OCI-LY7 (cell line): ENCODE measurements at regions not wholly inside any gene's neighbourhood (a gene's known extent, or its start where the extent isn't known, plus 50 kb on each side); places are given as distances from the start of the nearest gene placed in this dataset.

Experiments
- EZH2phosphoT487 ChIP-seq: fragments of 200-600 bp; sonication (generic); IDR thresholded peaks from 2 replicates; pipeline ENCODE4 v1.6.1; 2018; ENCODE audit warnings: low read depth, borderline replicate concordance, mild to moderate bottlenecking, mixed run types, antibody characterized with exemption, low read length, moderate library complexity, mixed read lengths
- TF ChIP-seq, protein P1 (sequence below): fragments of 200-600 bp; sonication (generic); conservative IDR thresholded peaks from 2 replicates; pipeline ENCODE4 v1.5.1; 2014; ENCODE audit warnings: mild to moderate bottlenecking, antibody characterized with exemption, low read length, moderate library complexity, mixed read lengths

DNA sequence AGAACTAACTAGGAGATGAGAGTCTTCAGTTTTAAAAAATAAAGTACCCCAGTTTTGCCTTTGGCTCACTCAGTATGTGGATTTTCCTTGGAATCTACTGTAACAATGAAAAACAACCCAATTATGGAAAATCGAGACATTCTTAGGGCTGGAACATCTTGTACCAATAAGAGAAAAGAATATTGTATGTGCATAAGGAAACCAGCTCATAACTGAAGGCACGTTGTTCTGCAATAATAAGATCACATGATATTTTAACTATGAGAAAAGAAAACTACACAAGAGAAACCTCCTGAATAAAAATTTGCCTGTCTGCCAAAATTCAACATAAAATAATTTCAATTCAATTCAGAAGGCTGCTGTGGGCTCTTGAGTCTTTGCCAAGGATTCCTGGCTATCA, 261.8 kb upstream of the EDNRA start:
- TF ChIP-seq, protein P1, sequence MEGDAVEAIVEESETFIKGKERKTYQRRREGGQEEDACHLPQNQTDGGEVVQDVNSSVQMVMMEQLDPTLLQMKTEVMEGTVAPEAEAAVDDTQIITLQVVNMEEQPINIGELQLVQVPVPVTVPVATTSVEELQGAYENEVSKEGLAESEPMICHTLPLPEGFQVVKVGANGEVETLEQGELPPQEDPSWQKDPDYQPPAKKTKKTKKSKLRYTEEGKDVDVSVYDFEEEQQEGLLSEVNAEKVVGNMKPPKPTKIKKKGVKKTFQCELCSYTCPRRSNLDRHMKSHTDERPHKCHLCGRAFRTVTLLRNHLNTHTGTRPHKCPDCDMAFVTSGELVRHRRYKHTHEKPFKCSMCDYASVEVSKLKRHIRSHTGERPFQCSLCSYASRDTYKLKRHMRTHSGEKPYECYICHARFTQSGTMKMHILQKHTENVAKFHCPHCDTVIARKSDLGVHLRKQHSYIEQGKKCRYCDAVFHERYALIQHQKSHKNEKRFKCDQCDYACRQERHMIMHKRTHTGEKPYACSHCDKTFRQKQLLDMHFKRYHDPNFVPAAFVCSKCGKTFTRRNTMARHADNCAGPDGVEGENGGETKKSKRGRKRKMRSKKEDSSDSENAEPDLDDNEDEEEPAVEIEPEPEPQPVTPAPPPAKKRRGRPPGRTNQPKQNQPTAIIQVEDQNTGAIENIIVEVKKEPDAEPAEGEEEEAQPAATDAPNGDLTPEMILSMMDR = no peak
- no peak for TF ChIP-seq EZH2phosphoT487
